GM23248 (cell line): ENCODE measurements at regions not wholly inside any gene's neighbourhood (a gene's known extent, or its start where the extent isn't known, plus 50 kb on each side); places are given as distances from the start of the nearest gene placed in this dataset.

Source experiments
- DNase-seq: peaks from one replicate; pipeline ENCODE4 v3.0.0-alpha.2; 2015
- H2AFZ ChIP-seq: fragments of 200-600 bp; sonication (generic); 2 replicates; pipeline ENCODE4 v1.6.1; 2016; ENCODE audit warnings: antibody characterized with exemption
- H3F3A ChIP-seq: fragments of 200-600 bp; sonication (generic); 2 replicates; pipeline ENCODE4 v1.6.1; 2016; ENCODE audit warnings: mild to moderate bottlenecking, antibody characterized with exemption, mixed run types; ENCODE audit not compliant: insufficient read depth
- H3K27ac ChIP-seq: fragments of 200-600 bp; sonication (generic); 2 replicates; pipeline ENCODE4 v1.5.1; 2016; ENCODE audit warnings: mild to moderate bottlenecking
- H3K27me3 ChIP-seq: fragments of 200-600 bp; sonication (generic); replicated peaks from 2 replicates; pipeline ENCODE4 v1.6.1; 2016; ENCODE audit warnings: mild to moderate bottlenecking; ENCODE audit not compliant: insufficient read depth
- H3K36me3 ChIP-seq: fragments of 200-600 bp; sonication (generic); 2 replicates; pipeline ENCODE4 v1.6.1; 2016; ENCODE audit warnings: low read depth, mild to moderate bottlenecking
- H3K4me1 ChIP-seq: fragments of 200-600 bp; sonication (generic); 2 replicates; pipeline ENCODE4 v1.6.1; 2016; ENCODE audit warnings: mild to moderate bottlenecking; ENCODE audit not compliant: insufficient read depth
- H3K4me2 ChIP-seq: fragments of 200-600 bp; sonication (generic); one replicate; pipeline ENCODE4 v1.6.1; 2016; ENCODE audit warnings: mild to moderate bottlenecking; ENCODE audit not compliant: unreplicated experiment
- H3K4me3 ChIP-seq: fragments of 200-600 bp; sonication (generic); 2 replicates; pipeline ENCODE4 v1.5.1; 2016; ENCODE audit warnings: mild to moderate bottlenecking
- H3K79me2 ChIP-seq: fragments of 200-600 bp; sonication (generic); 2 replicates; pipeline ENCODE4 v1.6.1; 2016; ENCODE audit warnings: mild to moderate bottlenecking; ENCODE audit not compliant: insufficient read depth
- H3K9ac ChIP-seq: fragments of 200-600 bp; sonication (generic); 2 replicates; pipeline ENCODE4 v1.6.1; 2016; ENCODE audit warnings: mild to moderate bottlenecking
- H3K9me2 ChIP-seq: fragments of 200-600 bp; sonication (generic); 2 replicates; pipeline ENCODE4 v1.6.1; 2016; ENCODE audit warnings: mixed run types, mild to moderate bottlenecking, moderate library complexity; ENCODE audit not compliant: insufficient read depth
- H3K9me3 ChIP-seq: fragments of 200-600 bp; sonication (generic); one replicate; pipeline ENCODE4 v1.6.1; 2017; ENCODE audit warnings: low read depth
- H4K20me1 ChIP-seq: fragments of 200-600 bp; sonication (generic); 2 replicates; pipeline ENCODE4 v1.6.0; 2016; ENCODE audit not compliant: insufficient read depth
- EZH2 ChIP-seq: fragments of 200-600 bp; sonication (generic); IDR thresholded peaks from 2 replicates; pipeline ENCODE4 v1.6.1; 2018; ENCODE audit warnings: antibody characterized with exemption, mild to moderate bottlenecking; ENCODE audit not compliant: insufficient read depth, poor library complexity, severe bottlenecking
- EZH2phosphoT487 ChIP-seq: fragments of 200-600 bp; sonication (generic); IDR thresholded peaks from 2 replicates; pipeline ENCODE4 v1.6.1; 2018; ENCODE audit warnings: antibody characterized with exemption, moderate library complexity, mild to moderate bottlenecking, low read depth; ENCODE audit not compliant: insufficient read depth
- WGBS, 2 experiments: methylation state at CpG; one replicate each; pipeline ENCODE4 v1.1.6; 2015 to 2017; ENCODE audit warnings: low lambda C conversion rate in 2 of 2, low coverage in 1 of 2; ENCODE audit errors: missing lambda C conversion rate in 2 of 2; 5-methylcytosine and 5-hydroxymethylcytosine counted together
- in situ Hi-C: fragments of 300-500 bp; cut with MboI; formaldehyde crosslinking; loops from 2 replicates; pipeline ENCODE4 v1.15.0; 2020

DNA sequence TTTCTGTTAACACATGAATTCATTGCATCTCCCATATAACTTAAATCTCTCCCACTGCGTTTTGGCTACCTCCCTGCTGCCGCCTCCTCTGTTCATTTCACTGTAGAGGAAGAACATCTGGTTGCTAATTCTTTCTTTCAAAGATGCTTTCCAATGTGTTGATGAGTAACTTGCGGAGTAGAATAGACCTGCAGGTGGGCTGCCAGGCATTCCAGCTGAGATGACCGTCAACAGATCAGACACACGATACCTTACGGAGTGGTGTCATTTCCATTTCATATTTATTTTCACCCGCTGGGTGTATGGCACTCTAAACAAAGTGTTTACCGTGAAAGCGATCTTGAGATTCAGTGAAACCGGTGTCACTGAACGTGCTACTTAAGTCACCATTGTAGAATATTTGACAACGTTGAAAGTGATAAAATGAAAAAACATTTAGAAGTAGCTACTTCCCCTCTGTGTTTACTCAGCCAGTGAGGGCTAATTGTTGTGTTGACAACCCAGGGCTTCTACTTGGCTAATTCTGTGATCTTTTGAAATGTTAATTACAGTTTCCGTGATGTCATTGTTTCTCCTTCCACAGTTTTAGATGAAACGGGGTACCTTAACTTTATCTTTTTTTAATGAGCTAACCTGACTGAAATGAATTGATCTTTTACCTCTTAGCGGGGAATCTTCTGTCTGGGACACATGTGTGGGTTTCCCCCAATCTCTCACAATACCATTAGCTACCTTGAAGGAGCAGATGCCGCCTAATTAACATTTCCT is 228.5 kb upstream of the ARGLU1 start:
- no peak for TF ChIP-seq EZH2
- TF ChIP-seq EZH2phosphoT487: no peak
- Histone ChIP-seq H3K9me2 (no peaks in the 10 kb centered on the region), H3K4me1 (no peaks in the 10 kb centered on the region), H2AFZ (no peak overlapping the region), H3K79me2 (no peaks in the 10 kb centered on the region), H3F3A (no peaks in the 10 kb centered on the region), H3K9me3 (no peaks in the 10 kb centered on the region), H4K20me1 (no peaks in the 10 kb centered on the region), H3K27ac (no peak overlapping the region), H3K36me3 (no peaks in the 10 kb centered on the region), H3K9ac (no peak overlapping the region), H3K4me2 (no peak overlapping the region), H3K27me3 (no peaks in the 10 kb centered on the region), H3K4me3 (no peak overlapping the region)
- 18 to 20% methylated on average over 16 of the region's 16 CpGs for whole genome bisulfite sequencing, 2 experiments
- DNase-seq: no peak
- in situ Hi-C loops: no loop called here

DNA sequence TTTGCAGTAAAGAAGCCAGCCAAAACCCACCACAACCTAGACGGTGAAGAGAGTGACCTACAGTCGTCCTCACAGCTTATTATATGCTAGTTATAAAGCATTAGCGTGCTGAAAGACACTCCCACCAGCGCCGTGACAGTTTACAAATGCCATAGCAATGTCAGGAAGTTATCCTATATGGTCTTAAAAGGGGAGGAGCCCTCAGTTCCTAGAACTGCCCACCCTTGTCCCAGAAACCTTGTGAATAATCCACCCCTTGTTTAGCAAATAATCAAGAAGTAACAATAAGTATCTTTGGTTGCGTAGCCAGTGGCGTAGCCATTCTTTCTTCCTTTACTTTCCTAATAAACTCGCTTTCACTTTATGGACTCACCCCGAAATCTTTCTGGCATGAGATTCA is 227.9 kb upstream of the ARGLU1 start:
- Histone ChIP-seq H3K79me2 (no peaks in the 10 kb centered on the region), H3K9ac (no peak overlapping the region), H2AFZ (no peak overlapping the region), H3K27ac (no peak overlapping the region), H3K4me1 (no peaks in the 10 kb centered on the region), H3K36me3 (no peaks in the 10 kb centered on the region), H3K9me3 (no peaks in the 10 kb centered on the region), H3K4me3 (no peak overlapping the region), H4K20me1 (no peaks in the 10 kb centered on the region), H3K9me2 (no peaks in the 10 kb centered on the region), H3K4me2 (no peak overlapping the region), H3F3A (no peaks in the 10 kb centered on the region), H3K27me3 (no peaks in the 10 kb centered on the region)
- no peak for DNase-seq
- TF ChIP-seq EZH2phosphoT487 (no peak), EZH2 (no peak)
- WGBS, 2 experiments: 19 to 20% methylated on average over 9 of the region's 9 CpGs
- in situ Hi-C loops: no loop called here

DNA sequence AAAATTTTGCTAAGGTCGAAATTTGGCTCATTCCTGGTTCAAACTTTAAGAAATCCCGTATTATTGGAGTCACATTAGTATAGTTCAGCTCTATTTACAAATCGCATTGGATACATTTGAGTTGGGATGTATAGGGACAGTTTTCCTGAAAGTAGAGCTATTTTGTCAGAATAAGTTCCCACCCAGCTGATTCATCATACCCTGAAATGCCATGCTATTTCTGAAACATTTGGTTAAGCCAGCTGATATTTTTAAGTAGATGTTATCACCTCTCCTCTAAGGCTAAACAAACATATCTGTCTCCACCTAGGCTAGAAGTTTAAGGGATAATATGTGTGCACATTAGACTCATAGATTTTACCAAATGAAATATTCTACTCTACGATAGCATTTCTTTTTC is 226.2 kb upstream of the ARGLU1 start:
- H3K9ac ChIP-seq: no peak overlapping the region
- no peaks in the 10 kb centered on the region for H3K27me3 ChIP-seq
- no peaks in the 10 kb centered on the region for H3K79me2 ChIP-seq
- H3F3A ChIP-seq: no peaks in the 10 kb centered on the region
- no peaks in the 10 kb centered on the region for H3K36me3 ChIP-seq
- no peaks in the 10 kb centered on the region for H3K9me2 ChIP-seq
- H3K4me1 ChIP-seq: no peaks in the 10 kb centered on the region
- H3K9me3 ChIP-seq: no peaks in the 10 kb centered on the region
- H3K27ac ChIP-seq: no peak overlapping the region
- no peak for DNase-seq
- TF ChIP-seq EZH2phosphoT487: no peak
- no peak for TF ChIP-seq EZH2
- no peak overlapping the region for H3K4me3 ChIP-seq
- H2AFZ ChIP-seq: no peak overlapping the region
- WGBS, 2 experiments: 37 to 38% methylated on average over 4 of the region's 4 CpGs
- no peak overlapping the region for H3K4me2 ChIP-seq
- in situ Hi-C loops: no loop called here
- no peaks in the 10 kb centered on the region for H4K20me1 ChIP-seq

DNA sequence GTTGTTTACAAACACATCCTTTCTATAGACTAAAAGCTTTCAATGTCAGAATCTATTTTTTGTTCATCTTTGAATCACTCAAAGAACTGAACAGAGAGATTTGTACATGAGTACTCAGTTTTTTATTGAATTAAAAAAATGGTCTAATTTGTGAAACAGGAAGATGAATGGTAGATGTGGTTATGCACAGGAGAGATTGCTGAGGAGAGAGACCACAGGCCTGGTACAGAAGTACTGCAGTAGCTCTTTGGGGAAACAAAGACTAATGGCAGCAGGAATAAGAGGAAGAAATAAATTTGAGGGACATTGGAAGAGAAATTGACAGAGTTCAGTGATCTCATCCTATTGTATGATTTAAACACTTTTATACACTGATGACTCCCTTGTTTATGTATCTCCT is 222.0 kb upstream of the ARGLU1 start:
- no peaks in the 10 kb centered on the region for H3K9me3 ChIP-seq
- TF ChIP-seq EZH2 (no peak), EZH2phosphoT487 (no peak)
- DNase-seq: no peak
- no peaks in the 10 kb centered on the region for H3K27me3 ChIP-seq
- H3K79me2 ChIP-seq: no peaks in the 10 kb centered on the region
- in situ Hi-C loops: no loop called here
- no peak overlapping the region for H2AFZ ChIP-seq
- no peak overlapping the region for H3K4me2 ChIP-seq
- H3K27ac ChIP-seq: no peak overlapping the region
- no peak overlapping the region for H3K4me3 ChIP-seq
- no peaks in the 10 kb centered on the region for H3F3A ChIP-seq
- H4K20me1 ChIP-seq: no peaks in the 10 kb centered on the region
- no peaks in the 10 kb centered on the region for H3K36me3 ChIP-seq
- H3K9me2 ChIP-seq: no peaks in the 10 kb centered on the region
- H3K4me1 ChIP-seq: no peaks in the 10 kb centered on the region
- no peak overlapping the region for H3K9ac ChIP-seq
